Lung microvascular endothelial cell (primary cell): ENCODE measurements at regions not wholly inside any gene's neighbourhood (a gene's known extent, or its start where the extent isn't known, plus 50 kb on each side); places are given as distances from the start of the nearest gene placed in this dataset.

ENCODE experiments used
- DNase-seq, 2 donors: peaks; one replicate each; pipeline versions ENCODE4 v3.0.0 to v3.0.0-alpha.2; 2010; ENCODE audit warnings: low read depth in 2 of 2

- DNase-seq: no peak
These were observed 154.0 kb upstream of the C1orf87 start for GRCh38 chr1:60227601-60228000.

- DNase-seq: no peak
These were observed 151.9 kb upstream of the C1orf87 start for GRCh38 chr1:60225486-60225885.

GRCh38 chr1:60224523-60224922 is 151.0 kb upstream of the C1orf87 start:
- DNase-seq: no peak

- no peak for DNase-seq
These were observed 149.6 kb upstream of the C1orf87 start for GRCh38 chr1:60223158-60223557.

GRCh38 chr1:60222360-60223115 is 149.0 kb upstream of the C1orf87 start:
- no peak for DNase-seq

- DNase-seq: no peak
These were observed 139.7 kb upstream of the C1orf87 start for GRCh38 chr1:60213253-60213652.

GRCh38 chr1:60196026-60196425 is 122.5 kb upstream of the C1orf87 start:
- no peak for DNase-seq

- no peak for DNase-seq
These were observed 112.1 kb upstream of the C1orf87 start for GRCh38 chr1:60185684-60186083.

- no peak for DNase-seq
These were observed 111.0 kb upstream of the C1orf87 start for GRCh38 chr1:60184521-60184920.

- no peak for DNase-seq
These were observed 100.3 kb upstream of the C1orf87 start for GRCh38 chr1:60173729-60174505.

GRCh38 chr1:60173006-60173405 is 99.4 kb upstream of the C1orf87 start:
- DNase-seq: no peak

GRCh38 chr1:60171801-60172200 is 98.2 kb upstream of the C1orf87 start:
- DNase-seq: peak in 1 of 2 donors; percentile 12

- no peak for DNase-seq
These were observed 97.1 kb upstream of the C1orf87 start for GRCh38 chr1:60170709-60171108.

GRCh38 chr1:60169206-60169605 is 95.6 kb upstream of the C1orf87 start:
- DNase-seq: no peak

- no peak for DNase-seq
These were observed 89.4 kb upstream of the C1orf87 start for GRCh38 chr1:60162936-60163335.

- DNase-seq: no peak
These were observed 86.6 kb upstream of the C1orf87 start for GRCh38 chr1:60160141-60160540.

GRCh38 chr1:60156371-60156770 is 82.8 kb upstream of the C1orf87 start:
- DNase-seq: no peak

GRCh38 chr1:60153961-60154360 is 80.4 kb upstream of the C1orf87 start:
- DNase-seq: no peak

GRCh38 chr1:60152891-60153290 is 79.3 kb upstream of the C1orf87 start:
- DNase-seq: no peak

- no peak for DNase-seq
These were observed 77.7 kb upstream of the C1orf87 start for GRCh38 chr1:60151311-60151710.

GRCh38 chr1:60149251-60149650 is 75.7 kb upstream of the C1orf87 start:
- DNase-seq: no peak

GRCh38 chr1:60146884-60147283 is 73.3 kb upstream of the C1orf87 start:
- no peak for DNase-seq

GRCh38 chr1:60145771-60146170 is 72.2 kb upstream of the C1orf87 start:
- DNase-seq: no peak
